Large intestine (tissue), 3 donors: ENCODE measurements at regions not wholly inside any gene's neighbourhood (a gene's known extent, or its start where the extent isn't known, plus 50 kb on each side); places are given as distances from the start of the nearest gene placed in this dataset.

Experiments
- DNase-seq, 2 donors: peaks; one replicate each; pipeline versions ENCODE4 v3.0.0 to v3.0.0-alpha.2; 2013
- H3K27ac ChIP-seq: one replicate; pipeline ENCODE4 v1.5.1; 2013; ENCODE audit warnings: low read length
- H3K27me3 ChIP-seq: 2 replicates; pipeline ENCODE4 v1.6.1; 2013; ENCODE audit warnings: low read length; ENCODE audit not compliant: control insufficient read depth, insufficient read depth
- H3K36me3 ChIP-seq: 2 replicates; pipeline ENCODE4 v1.6.1; 2013; ENCODE audit warnings: low read length; ENCODE audit not compliant: control insufficient read depth, insufficient read depth
- H3K4me1 ChIP-seq: one replicate; pipeline ENCODE4 v1.6.1; 2013; ENCODE audit warnings: low read length; ENCODE audit not compliant: control insufficient read depth, insufficient read depth
- H3K4me3 ChIP-seq: one replicate; pipeline ENCODE4 v1.5.1; 2013; ENCODE audit warnings: low read length
- H3K9me3 ChIP-seq: one replicate; pipeline ENCODE4 v1.6.1; 2013; ENCODE audit warnings: mild to moderate bottlenecking, low read depth, low read length, moderate library complexity; ENCODE audit not compliant: control insufficient read depth
- WGBS: methylation state at CpG from one replicate; pipeline ENCODE4 v1.1.5; 2013; ENCODE audit warnings: low lambda C conversion rate; ENCODE audit not compliant: insufficient coverage; 5-methylcytosine and 5-hydroxymethylcytosine counted together

- no peaks in the 10 kb centered on the region for H3K9me3 ChIP-seq
- H3K4me1 ChIP-seq = peaks cover 6% of the 10 kb centered on the region
- no peaks in the 10 kb centered on the region for H3K27me3 ChIP-seq
- H3K27ac ChIP-seq = no peak overlapping the region
- no peak for DNase-seq
- no CpG with 5 or more reads among the region's 1 CpG for WGBS
- no peak overlapping the region for H3K4me3 ChIP-seq
- no peaks in the 10 kb centered on the region for H3K36me3 ChIP-seq
Measured at GRCh38 chr10:4456776-4457175, 369.2 kb upstream of the AKR1E2 start.

- Histone ChIP-seq H3K9me3 (no peaks in the 10 kb centered on the region), H3K4me3 (no peak overlapping the region), H3K27ac (no peak overlapping the region), H3K27me3 (no peaks in the 10 kb centered on the region), H3K4me1 (peaks cover 6% of the 10 kb centered on the region), H3K36me3 (no peaks in the 10 kb centered on the region)
- DNase-seq = no peak
- WGBS = 80% methylated on average over 2 of the region's 3 CpGs
Measured at GRCh38 chr10:4456279-4456678, 369.7 kb upstream of the AKR1E2 start.

- no CpG with 5 or more reads among the region's 5 CpGs for WGBS
- Histone ChIP-seq H3K4me3 (no peak overlapping the region), H3K4me1 (peaks cover 6% of the 10 kb centered on the region)
Measured at GRCh38 chr10:4453950-4454349, 372.1 kb upstream of the AKR1E2 start.

GRCh38 chr10:4453276-4453675 lies 372.7 kb upstream of the AKR1E2 start:
- WGBS = 65% methylated on average over 4 of the region's 8 CpGs
- H3K27ac ChIP-seq = no peak overlapping the region
- H3K9me3 ChIP-seq = no peaks in the 10 kb centered on the region

More at GRCh38 chr10:4453950-4454349, 372.1 kb upstream of the AKR1E2 start:
- Histone ChIP-seq H3K27ac (no peak overlapping the region), H3K9me3 (no peaks in the 10 kb centered on the region), H3K36me3 (no peaks in the 10 kb centered on the region), H3K27me3 (no peaks in the 10 kb centered on the region)
- DNase-seq = no peak

GRCh38 chr10:4450981-4451908 lies 374.8 kb upstream of the AKR1E2 start:
- Histone ChIP-seq H3K27me3 (no peaks in the 10 kb centered on the region), H3K27ac (no peak overlapping the region), H3K36me3 (no peaks in the 10 kb centered on the region), H3K9me3 (no peaks in the 10 kb centered on the region), H3K4me1 (peaks cover 6% of the 10 kb centered on the region), H3K4me3 (no peak overlapping the region)
- DNase-seq = no peak
- 38% methylated on average over 2 of the region's 13 CpGs for WGBS

More at GRCh38 chr10:4453276-4453675, 372.7 kb upstream of the AKR1E2 start:
- Histone ChIP-seq H3K4me3 (no peak overlapping the region), H3K4me1 (peaks cover 6% of the 10 kb centered on the region), H3K27me3 (no peaks in the 10 kb centered on the region), H3K36me3 (no peaks in the 10 kb centered on the region)
- peak; percentile 28 to 84 for DNase-seq

- WGBS = no CpG with 5 or more reads among the region's 5 CpGs
- no peaks in the 10 kb centered on the region for H3K36me3 ChIP-seq
- H3K4me3 ChIP-seq = no peak overlapping the region
- H3K4me1 ChIP-seq = peaks cover 6% of the 10 kb centered on the region
- DNase-seq = no peak
- H3K9me3 ChIP-seq = no peaks in the 10 kb centered on the region
- H3K27me3 ChIP-seq = no peaks in the 10 kb centered on the region
- no peak overlapping the region for H3K27ac ChIP-seq
Measured at GRCh38 chr10:4450169-4450568, 375.8 kb upstream of the AKR1E2 start.

DNA sequence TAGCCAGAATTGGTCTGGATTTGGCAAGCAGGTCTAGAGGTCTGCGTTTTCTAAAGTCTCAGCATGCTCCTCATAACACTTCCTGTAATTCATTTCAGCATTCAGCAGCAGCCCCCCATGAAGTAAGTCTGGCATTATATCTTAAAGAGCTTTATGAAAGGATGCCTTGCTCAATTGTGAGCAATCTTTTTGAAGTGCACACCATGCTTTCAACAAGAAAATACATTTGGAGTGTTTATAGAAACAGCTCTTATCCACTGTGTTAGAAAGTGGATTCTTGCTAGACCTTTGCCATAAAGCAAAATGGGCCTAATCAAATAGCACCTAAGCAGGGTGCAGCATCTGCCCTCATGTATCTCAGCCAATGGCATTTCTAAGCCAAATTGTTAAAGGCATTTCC lies 378.0 kb upstream of the AKR1E2 start:
- Histone ChIP-seq H3K9me3 (no peaks in the 10 kb centered on the region), H3K36me3 (no peaks in the 10 kb centered on the region), H3K4me1 (no peaks in the 10 kb centered on the region), H3K27ac (no peak overlapping the region), H3K27me3 (no peaks in the 10 kb centered on the region), H3K4me3 (no peak overlapping the region)
- no peak for DNase-seq
- no CpG with 5 or more reads among the region's 1 CpG for WGBS

DNA sequence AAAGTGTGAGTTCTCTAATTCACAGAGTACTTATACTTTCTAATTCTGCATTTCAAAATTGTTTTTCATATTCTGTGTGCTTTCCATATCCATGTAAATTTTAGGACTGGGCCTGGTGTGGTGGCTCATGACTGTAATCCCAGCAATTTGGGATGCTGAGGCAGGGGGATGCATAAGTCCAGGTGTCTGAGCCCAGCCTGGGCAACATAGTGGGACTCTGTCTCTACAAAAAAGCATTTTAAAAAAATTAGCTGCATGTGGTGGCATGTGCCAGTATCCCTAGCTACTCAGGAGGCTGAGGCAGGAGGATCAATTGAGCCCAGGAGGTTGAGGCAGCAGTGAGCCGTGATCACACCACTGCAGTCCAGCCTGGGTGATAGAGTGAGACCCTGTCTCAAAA lies 382.6 kb upstream of the AKR1E2 start:
- Histone ChIP-seq H3K9me3 (no peaks in the 10 kb centered on the region), H3K27ac (no peak overlapping the region), H3K4me3 (no peak overlapping the region), H3K36me3 (no peaks in the 10 kb centered on the region), H3K4me1 (no peaks in the 10 kb centered on the region), H3K27me3 (no peaks in the 10 kb centered on the region)
- no peak for DNase-seq
- WGBS = 80% methylated on average over 1 of the region's 1 CpG

DNA sequence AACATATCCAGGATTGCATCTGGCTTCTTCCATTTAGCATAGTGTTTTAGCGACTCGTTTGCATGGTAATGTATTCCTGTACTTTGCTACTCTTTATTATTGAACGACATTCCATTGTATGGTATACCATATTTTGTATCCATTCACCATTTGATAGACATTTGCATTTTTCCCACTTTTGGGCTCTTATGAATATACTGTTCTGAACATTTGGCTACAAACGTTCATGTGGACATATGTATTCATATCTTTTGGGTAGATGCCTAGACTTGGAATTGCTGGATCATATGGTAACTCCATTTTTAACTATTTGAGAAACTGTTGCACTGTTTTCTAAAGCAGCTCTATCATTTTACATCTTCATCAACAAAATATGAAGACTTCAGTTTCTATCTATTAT lies 383.7 kb upstream of the AKR1E2 start:
- H3K9me3 ChIP-seq = no peaks in the 10 kb centered on the region
- no peaks in the 10 kb centered on the region for H3K36me3 ChIP-seq
- H3K27me3 ChIP-seq = no peaks in the 10 kb centered on the region
- no peak for DNase-seq
- WGBS = 95% methylated on average over 4 of the region's 4 CpGs
- no peak overlapping the region for H3K27ac ChIP-seq
- no peak overlapping the region for H3K4me3 ChIP-seq
- H3K4me1 ChIP-seq = no peaks in the 10 kb centered on the region

GRCh38 chr10:4440260-4440659 lies 385.7 kb upstream of the AKR1E2 start:
- Histone ChIP-seq H3K27ac (no peak overlapping the region), H3K9me3 (no peaks in the 10 kb centered on the region), H3K4me3 (no peak overlapping the region), H3K27me3 (no peaks in the 10 kb centered on the region), H3K36me3 (no peaks in the 10 kb centered on the region), H3K4me1 (no peaks in the 10 kb centered on the region)
- DNase-seq = no peak
- no CpG with 5 or more reads among the region's 5 CpGs for WGBS

GRCh38 chr10:4437791-4438190 lies 388.2 kb upstream of the AKR1E2 start:
- Histone ChIP-seq H3K9me3 (no peaks in the 10 kb centered on the region), H3K4me3 (no peak overlapping the region), H3K27ac (no peak overlapping the region), H3K36me3 (no peaks in the 10 kb centered on the region), H3K27me3 (no peaks in the 10 kb centered on the region), H3K4me1 (no peaks in the 10 kb centered on the region)
- WGBS = 38% methylated on average over 1 of the region's 1 CpG
- DNase-seq = no peak
